Spleen (tissue), 11 donors: ENCODE measurements at regions not wholly inside any gene's neighbourhood (a gene's known extent, or its start where the extent isn't known, plus 50 kb on each side); places are given as distances from the start of the nearest gene placed in this dataset.

Experiments used
- DNase-seq: peaks from one replicate; pipeline ENCODE4 v3.0.0-alpha.2; 2020
- H3K27ac ChIP-seq, 8 donors: fragments of 200-600 bp; sonication (generic) in 7 of 8; 1 replicate in 4 of 8; 2 replicates in 4 of 8; pipeline versions ENCODE4 v1.5.0 to v1.8.0; 2016 to 2021; ENCODE audit warnings: inconsistent platforms in 4 of 8, mild to moderate bottlenecking in 4 of 8, moderate library complexity in 1 of 8
- H3K27me3 ChIP-seq, 7 donors: fragments of 200-600 bp; sonication (generic) in 6 of 7; replicated peaks in 1 of 7; 1 replicate in 4 of 7; 2 replicates in 3 of 7; pipeline versions ENCODE4 v1.5.0 to v1.8.0; 2016 to 2021; ENCODE audit warnings: inconsistent platforms in 3 of 7, mild to moderate bottlenecking in 1 of 7
- H3K36me3 ChIP-seq, 6 donors: fragments of 200-600 bp; sonication (generic) in 5 of 6; 1 replicate in 4 of 6; 2 replicates in 2 of 6; pipeline versions ENCODE4 v1.5.0 to v1.8.0; 2016 to 2021; ENCODE audit warnings: inconsistent platforms in 2 of 6
- H3K4me1 ChIP-seq, 6 donors: fragments of 200-600 bp; sonication (generic) in 5 of 6; 1 replicate in 3 of 6; 2 replicates in 3 of 6; pipeline versions ENCODE4 v1.5.0 to v1.8.0; 2016 to 2021; ENCODE audit warnings: inconsistent platforms in 3 of 6
- H3K4me3 ChIP-seq, 8 donors: fragments of 200-600 bp; sonication (generic) in 7 of 8; 1 replicate in 4 of 8; 2 replicates in 4 of 8; pipeline versions ENCODE4 v1.5.0 to v1.8.0; 2016 to 2021; ENCODE audit warnings: inconsistent platforms in 4 of 8, mild to moderate bottlenecking in 4 of 8, moderate library complexity in 2 of 8
- H3K9me3 ChIP-seq, 8 donors: fragments of 200-600 bp; sonication (generic) in 7 of 8; 1 replicate in 4 of 8; 2 replicates in 4 of 8; pipeline versions ENCODE4 v1.5.0 to v1.8.0; 2016 to 2021; ENCODE audit warnings: inconsistent platforms in 4 of 8
- POLR2A ChIP-seq, 3 donors: fragments of 450-650 bp; IDR thresholded peaks; one replicate each; pipeline ENCODE4 v1.5.1; 2017; ENCODE audit warnings: antibody characterized with exemption in 3 of 3, mild to moderate bottlenecking in 1 of 3
- POLR2AphosphoS5 ChIP-seq, 3 donors: sonication (generic); formaldehyde crosslinking; IDR thresholded peaks; one replicate each; pipeline ENCODE4 v1.5.1; 2017; ENCODE audit warnings: antibody characterized with exemption in 3 of 3
- WGBS, 5 donors: extraction: QIAGEN DNeasy Blood & Tissue Kit in 3 of 5; methylation state at CpG; one replicate each; pipeline versions ENCODE4 v1.1.5 to v1.1.7; 2013 to 2018; 5-methylcytosine and 5-hydroxymethylcytosine counted together
- intact Hi-C: fragments of 100-400 bp; cut with DNase I; formaldehyde crosslinking; loops from one replicate; pipeline ENCODE4 v1.15.0; 2023; ENCODE audit warnings: low total_unique reads
- TF ChIP-seq, protein P1 (sequence below), 11 experiments: fragments of 200-600 bp in 7 of 11; fragments of 450-650 bp in 4 of 11; sonication (generic) in 4 of 11; IDR thresholded peaks in 8 of 11; conservative IDR thresholded peaks in 3 of 11; 1 replicate in 7 of 11; 2 replicates in 4 of 11; pipeline versions ENCODE4 v1.4.0 to v1.8.0; 2016 to 2021; ENCODE audit warnings: antibody characterized with exemption in 11 of 11, inconsistent platforms in 4 of 11, mild to moderate bottlenecking in 1 of 11
- donor health status: healthy with polysubstance abuse.
- donor health status: DM: no; HTN: no; CAD: no; lungs with moderate emphysema.
- donor health status: DM: no; HTN: no; CAD: no.
- donor health status: Bipolar disorder and iron deficiency.
- donor health status: healthy.
- donor health status: DM: no; HTN: no; CAD: no.
- donor health status: DM: yes; HTN: yes; CAD: no.

GRCh38 chrX:69037786-69038185 is 127.5 kb downstream of the PJA1 start:
- no peak for DNase-seq
- Histone ChIP-seq H3K9me3 (no peaks in the 10 kb centered on the region), H3K4me3 (no peak overlapping the region), H3K27me3 (no peaks in the 10 kb centered on the region), H3K4me1 (no peaks in the 10 kb centered on the region), H3K36me3 (no peaks in the 10 kb centered on the region), H3K27ac (no peak overlapping the region)
- intact Hi-C loops, result no loop called here
- WGBS, 5 donors, result 70 to 93% (median 84%) methylated on average over 3 of the region's 3 CpGs
- no peak for TF ChIP-seq POLR2AphosphoS5 (IDR thresholded peaks at IDR 0.05)
- TF ChIP-seq, protein P1, sequence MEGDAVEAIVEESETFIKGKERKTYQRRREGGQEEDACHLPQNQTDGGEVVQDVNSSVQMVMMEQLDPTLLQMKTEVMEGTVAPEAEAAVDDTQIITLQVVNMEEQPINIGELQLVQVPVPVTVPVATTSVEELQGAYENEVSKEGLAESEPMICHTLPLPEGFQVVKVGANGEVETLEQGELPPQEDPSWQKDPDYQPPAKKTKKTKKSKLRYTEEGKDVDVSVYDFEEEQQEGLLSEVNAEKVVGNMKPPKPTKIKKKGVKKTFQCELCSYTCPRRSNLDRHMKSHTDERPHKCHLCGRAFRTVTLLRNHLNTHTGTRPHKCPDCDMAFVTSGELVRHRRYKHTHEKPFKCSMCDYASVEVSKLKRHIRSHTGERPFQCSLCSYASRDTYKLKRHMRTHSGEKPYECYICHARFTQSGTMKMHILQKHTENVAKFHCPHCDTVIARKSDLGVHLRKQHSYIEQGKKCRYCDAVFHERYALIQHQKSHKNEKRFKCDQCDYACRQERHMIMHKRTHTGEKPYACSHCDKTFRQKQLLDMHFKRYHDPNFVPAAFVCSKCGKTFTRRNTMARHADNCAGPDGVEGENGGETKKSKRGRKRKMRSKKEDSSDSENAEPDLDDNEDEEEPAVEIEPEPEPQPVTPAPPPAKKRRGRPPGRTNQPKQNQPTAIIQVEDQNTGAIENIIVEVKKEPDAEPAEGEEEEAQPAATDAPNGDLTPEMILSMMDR (IDR thresholded peaks at IDR 0.05 in 8 of 11, conservative IDR thresholded peaks at IDR 0.05 in 3 of 11), result no peak
- no peak for TF ChIP-seq POLR2A (IDR thresholded peaks at IDR 0.05)

DNA sequence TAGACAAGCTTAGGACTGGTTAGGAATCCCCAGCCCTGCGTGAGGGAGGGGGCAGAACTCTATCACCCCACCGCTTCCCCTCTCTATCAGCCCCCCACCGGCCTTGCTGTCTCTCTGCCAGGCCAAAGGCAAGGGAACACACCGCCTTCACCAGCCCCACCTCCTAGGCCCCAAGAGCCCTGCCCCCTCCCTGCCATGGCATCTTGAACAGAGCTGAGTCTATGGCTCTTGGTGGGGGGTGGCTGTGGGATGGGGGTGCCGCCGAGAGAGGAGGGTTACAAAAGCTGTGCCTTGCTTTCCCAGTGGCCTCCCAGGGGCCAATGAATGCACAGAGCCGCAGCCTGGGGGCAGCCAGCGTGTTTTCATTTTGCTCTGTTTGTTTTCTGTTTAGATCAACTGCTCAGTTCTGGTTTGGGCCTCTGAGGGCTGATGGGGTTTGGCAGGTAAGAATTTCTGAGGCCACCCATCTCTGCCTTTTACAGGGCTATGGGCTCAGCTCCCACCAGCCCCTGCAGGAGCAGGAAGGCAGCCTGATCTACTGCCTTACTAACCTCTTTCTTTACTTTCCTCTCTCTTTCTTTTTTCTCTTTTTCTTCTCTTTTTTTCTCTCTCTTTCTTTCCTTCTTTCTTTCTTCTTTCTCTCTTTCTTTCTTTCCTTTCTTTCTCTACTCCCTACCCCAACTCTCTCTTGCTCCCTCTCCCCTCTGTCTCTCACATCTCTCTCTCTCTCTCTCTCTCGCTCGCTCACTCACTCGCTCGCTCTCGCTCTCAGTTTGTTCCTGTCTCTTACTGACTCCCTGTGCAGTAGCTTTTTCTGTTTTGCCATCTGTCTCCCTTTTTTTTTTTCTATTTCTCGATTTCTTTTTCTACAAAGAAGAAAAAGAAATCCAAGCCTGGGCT is 128.3 kb downstream of the PJA1 start:
- no peak for DNase-seq
- TF ChIP-seq POLR2A (IDR thresholded peaks at IDR 0.05), result no peak
- no peak for TF ChIP-seq POLR2AphosphoS5 (IDR thresholded peaks at IDR 0.05)
- TF ChIP-seq, protein P1 (IDR thresholded peaks at IDR 0.05 in 8 of 11, conservative IDR thresholded peaks at IDR 0.05 in 3 of 11), result no peak
- no peaks in the 10 kb centered on the region for H3K27me3 ChIP-seq
- intact Hi-C loops, result no loop called here
- H3K4me3 ChIP-seq, result no peak overlapping the region
- H3K9me3 ChIP-seq, result no peaks in the 10 kb centered on the region
- H3K36me3 ChIP-seq, result no peaks in the 10 kb centered on the region
- 69 to 90% (median 82%) methylated on average over 10 to 14 of the region's 14 CpGs for WGBS, 5 donors
- H3K27ac ChIP-seq, result no peak overlapping the region
- H3K4me1 ChIP-seq, result no peaks in the 10 kb centered on the region

- no peaks in the 10 kb centered on the region for H3K4me1 ChIP-seq
- intact Hi-C loops, result no loop called here
- H3K4me3 ChIP-seq, result no peak overlapping the region
- TF ChIP-seq POLR2A (IDR thresholded peaks at IDR 0.05), result no peak
- TF ChIP-seq, protein P1 (IDR thresholded peaks at IDR 0.05 in 8 of 11, conservative IDR thresholded peaks at IDR 0.05 in 3 of 11), result no peak
- TF ChIP-seq POLR2AphosphoS5 (IDR thresholded peaks at IDR 0.05), result no peak
- WGBS, 5 donors, result 81 to 94% (median 88%) methylated on average over 3 to 6 of the region's 6 CpGs
- no peak overlapping the region for H3K27ac ChIP-seq
- no peaks in the 10 kb centered on the region for H3K9me3 ChIP-seq
- H3K27me3 ChIP-seq, result no peaks in the 10 kb centered on the region
- H3K36me3 ChIP-seq, result no peaks in the 10 kb centered on the region
- DNase-seq, result no peak
Observed at GRCh38 chrX:69034451-69034850, 130.8 kb downstream of the PJA1 start.

GRCh38 chrX:69033936-69034335 is 131.3 kb downstream of the PJA1 start:
- WGBS, 5 donors, result 74 to 90% (median 84%) methylated on average over 6 of the region's 6 CpGs; no CpG with 5 or more reads in 1 of the 5 donors
- TF ChIP-seq POLR2A (IDR thresholded peaks at IDR 0.05), result no peak
- TF ChIP-seq, protein P1 (IDR thresholded peaks at IDR 0.05 in 8 of 11, conservative IDR thresholded peaks at IDR 0.05 in 3 of 11), result no peak
- TF ChIP-seq POLR2AphosphoS5 (IDR thresholded peaks at IDR 0.05), result no peak
- no peaks in the 10 kb centered on the region for H3K27me3 ChIP-seq
- intact Hi-C loops, result no loop called here
- DNase-seq, result no peak
- no peaks in the 10 kb centered on the region for H3K36me3 ChIP-seq
- H3K9me3 ChIP-seq, result no peaks in the 10 kb centered on the region
- H3K4me1 ChIP-seq, result no peaks in the 10 kb centered on the region
- no peak overlapping the region for H3K4me3 ChIP-seq
- H3K27ac ChIP-seq, result no peak overlapping the region
